Endothelial cell (in vitro differentiated cells): ENCODE measurements at regions not wholly inside any gene's neighbourhood (a gene's known extent, or its start where the extent isn't known, plus 50 kb on each side); places are given as distances from the start of the nearest gene placed in this dataset.

ENCODE experiments used
- DNase-seq: peaks from one replicate; pipeline ENCODE4 v3.0.0; 2021; ENCODE audit warnings: low spot score
- H3K27ac Mint-ChIP-seq: one replicate; pipeline ENCODE4 v1.8.0; 2021; ENCODE audit warnings: mixed read lengths, inconsistent platforms; ENCODE audit not compliant: unreplicated experiment
- H3K27me3 Mint-ChIP-seq: one replicate; pipeline ENCODE4 v1.8.0; 2021; ENCODE audit warnings: mild to moderate bottlenecking, moderate library complexity, mixed read lengths, inconsistent platforms; ENCODE audit not compliant: unreplicated experiment
- H3K36me3 Mint-ChIP-seq: one replicate; pipeline ENCODE4 v1.8.0; 2021; ENCODE audit warnings: mild to moderate bottlenecking, low read depth, mixed read lengths, inconsistent platforms; ENCODE audit not compliant: unreplicated experiment
- H3K4me1 Mint-ChIP-seq: one replicate; pipeline ENCODE4 v1.8.0; 2021; ENCODE audit warnings: mild to moderate bottlenecking, mixed read lengths, inconsistent platforms; ENCODE audit not compliant: unreplicated experiment
- H3K4me3 Mint-ChIP-seq: one replicate; pipeline ENCODE4 v1.8.0; 2021; ENCODE audit warnings: mild to moderate bottlenecking, mixed read lengths, inconsistent platforms; ENCODE audit not compliant: unreplicated experiment
- H3K9me3 Mint-ChIP-seq: one replicate; pipeline ENCODE4 v1.8.0; 2021; ENCODE audit warnings: mixed read lengths, inconsistent platforms; ENCODE audit not compliant: unreplicated experiment
- CTCF ChIP-seq: fragments of 200-600 bp; sonication (generic); IDR thresholded peaks from one replicate; pipeline ENCODE4 v1.5.0; 2021; ENCODE audit warnings: antibody characterized with exemption; ENCODE audit not compliant: unreplicated experiment

GRCh38 chr16:62977876-62978275 lies 941.6 kb upstream of the CDH8 start:
- no peak overlapping the region for H3K4me3 Mint-ChIP-seq
- no peak for DNase-seq
- H3K36me3 Mint-ChIP-seq: no peaks in the 10 kb centered on the region
- no peaks in the 10 kb centered on the region for H3K4me1 Mint-ChIP-seq
- no peaks in the 10 kb centered on the region for H3K9me3 Mint-ChIP-seq
- H3K27ac Mint-ChIP-seq: no peak overlapping the region
- no peak for TF ChIP-seq CTCF
- H3K27me3 Mint-ChIP-seq: peaks cover 2% of the 10 kb centered on the region

- no peak overlapping the region for H3K27ac Mint-ChIP-seq
- no peaks in the 10 kb centered on the region for H3K27me3 Mint-ChIP-seq
- no peaks in the 10 kb centered on the region for H3K4me1 Mint-ChIP-seq
- TF ChIP-seq CTCF: no peak
- no peaks in the 10 kb centered on the region for H3K36me3 Mint-ChIP-seq
- DNase-seq: no peak
- H3K4me3 Mint-ChIP-seq: no peak overlapping the region
- H3K9me3 Mint-ChIP-seq: no peaks in the 10 kb centered on the region
Observed at GRCh38 chr16:62974424-62974823, 938.2 kb upstream of the CDH8 start.

GRCh38 chr16:62970851-62971250 lies 934.6 kb upstream of the CDH8 start:
- TF ChIP-seq CTCF: no peak
- Mint-ChIP-seq H3K36me3 (no peaks in the 10 kb centered on the region), H3K4me1 (no peaks in the 10 kb centered on the region), H3K4me3 (no peak overlapping the region), H3K27ac (no peak overlapping the region), H3K27me3 (peaks cover 3% of the 10 kb centered on the region), H3K9me3 (peaks cover 4% of the 10 kb centered on the region)
- DNase-seq: no peak

- H3K4me3 Mint-ChIP-seq: no peak overlapping the region
- no peaks in the 10 kb centered on the region for H3K4me1 Mint-ChIP-seq
- no peak for DNase-seq
- peaks cover 7% of the 10 kb centered on the region for H3K9me3 Mint-ChIP-seq
- peaks cover 3% of the 10 kb centered on the region for H3K27me3 Mint-ChIP-seq
- no peak overlapping the region for H3K27ac Mint-ChIP-seq
- no peaks in the 10 kb centered on the region for H3K36me3 Mint-ChIP-seq
- no peak for TF ChIP-seq CTCF
Observed at GRCh38 chr16:62969711-62970318, 933.6 kb upstream of the CDH8 start.

- H3K36me3 Mint-ChIP-seq: no peaks in the 10 kb centered on the region
- H3K4me3 Mint-ChIP-seq: no peak overlapping the region
- no peaks in the 10 kb centered on the region for H3K4me1 Mint-ChIP-seq
- no peak overlapping the region for H3K27ac Mint-ChIP-seq
- TF ChIP-seq CTCF: no peak
- peaks cover 7% of the 10 kb centered on the region for H3K9me3 Mint-ChIP-seq
- DNase-seq: no peak
- H3K27me3 Mint-ChIP-seq: peaks cover 3% of the 10 kb centered on the region
Observed at GRCh38 chr16:62967611-62968010, 931.4 kb upstream of the CDH8 start.
